HG03039 (cell line): ENCODE measurements at regions not wholly inside any gene's neighbourhood (a gene's known extent, or its start where the extent isn't known, plus 50 kb on each side); places are given as distances from the start of the nearest gene placed in this dataset.
"Not testable (repeated sequence)": the region's sequence is repeated elsewhere in the genome, so short reads cannot be mapped to it uniquely, and the experiment has no call there.

Source experiments
- ATAC-seq: cut with Tn5 transposase; IDR thresholded peaks from one replicate; pipeline ENCODE4 v1.9.1; 2021; ENCODE audit warnings: mild to moderate bottlenecking, moderate library complexity; ENCODE audit not compliant: unreplicated experiment

DNA sequence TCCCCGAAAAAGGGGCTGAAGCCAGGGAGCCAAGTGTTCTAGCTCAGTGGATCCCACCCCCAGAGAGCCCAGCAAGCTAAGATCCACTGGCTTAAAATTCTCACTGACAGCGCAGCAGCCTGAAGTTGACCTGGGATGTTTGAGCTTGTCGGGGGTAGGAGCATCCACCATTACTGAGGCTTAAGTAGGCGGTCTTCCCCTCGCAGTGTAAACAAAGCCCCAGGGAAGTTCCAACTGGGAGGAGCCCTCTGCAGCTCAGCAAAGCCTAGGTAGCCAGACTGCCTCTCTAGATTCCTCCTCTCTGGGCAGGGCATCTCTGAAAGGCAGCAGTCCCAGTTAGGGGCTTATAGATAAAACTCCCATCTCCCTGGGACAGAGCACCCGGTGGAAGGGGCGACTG lies 56.8 kb upstream of the FGF16 start:
- ATAC-seq = not testable (repeated sequence)

- no peak for ATAC-seq
Observed at GRCh38 chrX:77396781-77397180, 50.4 kb upstream of the FGF16 start.
